MCF 10A (cell line): ENCODE measurements at regions not wholly inside any gene's neighbourhood (a gene's known extent, or its start where the extent isn't known, plus 50 kb on each side); places are given as distances from the start of the nearest gene placed in this dataset.

Experiments
- BruUV-seq: library from RNA; stranded (reverse); fragments of 400-500 nt; replicated peaks from 2 replicates; lab custom pipeline; 2021; lab: Mats Ljungman, UMichigan
- CTCF ChIA-PET: fragments of 300-600 bp; sonication (Branson Sonifier 250); formaldehyde crosslinking; extraction: SDS; loops from one replicate; lab custom pipeline; 2021; ENCODE audit warnings: antibody characterized with exemption, inconsistent platforms; lab: Yijun Ruan, JAX
- POLR2A ChIA-PET: fragments of 300-600, 350-650 bp; sonication (Branson Sonifier 250); formaldehyde crosslinking; extraction: SDS; loops from one replicate; lab custom pipeline; 2020; ENCODE audit warnings: antibody characterized with exemption, inconsistent platforms; lab: Yijun Ruan, JAX
- DNase-seq: peaks from one replicate; pipeline ENCODE4 v3.0.0-alpha.2; 2018; ENCODE audit not compliant: unreplicated experiment
- H3K27ac Mint-ChIP-seq: one replicate; pipeline ENCODE4 v1.8.0; 2022; ENCODE audit warnings: mild to moderate bottlenecking, low read depth, mixed read lengths; ENCODE audit not compliant: unreplicated experiment
- H3K27me3 Mint-ChIP-seq: one replicate; pipeline ENCODE4 v1.8.0; 2022; ENCODE audit warnings: mixed read lengths; ENCODE audit not compliant: insufficient read depth, unreplicated experiment
- H3K36me3 Mint-ChIP-seq: one replicate; pipeline ENCODE4 v1.8.0; 2022; ENCODE audit warnings: mild to moderate bottlenecking, moderate library complexity, mixed read lengths; ENCODE audit not compliant: insufficient read depth, unreplicated experiment
- H3K4me1 Mint-ChIP-seq: one replicate; pipeline ENCODE4 v1.8.0; 2022; ENCODE audit warnings: mixed read lengths; ENCODE audit not compliant: insufficient read depth, unreplicated experiment
- H3K4me3 Mint-ChIP-seq: one replicate; pipeline ENCODE4 v1.8.0; 2022; ENCODE audit warnings: mild to moderate bottlenecking, moderate library complexity, mixed read lengths; ENCODE audit not compliant: unreplicated experiment
- H3K9me3 Mint-ChIP-seq: one replicate; pipeline ENCODE4 v1.8.0; 2022; ENCODE audit warnings: mixed read lengths; ENCODE audit not compliant: unreplicated experiment
- intact Hi-C: fragments of 100-400 bp; cut with micrococcal nuclease; formaldehyde crosslinking; loops from 2 replicates; pipeline ENCODE4 v1.14.1; 2022
- TF ChIP-seq, protein P1 (sequence below): fragments of 200-600 bp; IDR thresholded peaks from one replicate; pipeline ENCODE4 v1.8.0; 2022; ENCODE audit warnings: antibody characterized with exemption, mild to moderate bottlenecking; ENCODE audit not compliant: unreplicated experiment

DNA sequence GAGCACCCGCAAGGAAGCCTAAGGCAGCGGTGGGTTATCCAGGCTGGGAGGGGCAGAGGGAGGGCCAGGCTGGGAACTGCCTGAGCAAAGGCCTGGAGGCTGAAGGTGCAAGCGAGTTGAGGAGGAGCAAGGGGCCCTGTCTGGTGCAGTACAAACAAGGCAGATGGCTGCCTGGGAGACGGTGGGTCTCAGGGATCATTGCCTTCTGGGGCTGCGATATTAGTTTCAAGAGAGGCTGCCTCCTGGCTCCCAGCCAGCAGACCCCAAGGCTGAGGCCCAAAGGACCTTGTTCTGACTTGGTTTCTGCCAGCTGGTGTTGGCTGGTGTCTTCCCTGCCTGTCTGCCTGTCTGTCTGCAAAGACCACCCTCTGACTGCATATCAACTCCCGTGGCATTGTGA, 154.0 kb downstream of the IRF8 start:
- H3K27ac Mint-ChIP-seq, result no peak overlapping the region
- BruUV-seq, result no TSS peak
- H3K36me3 Mint-ChIP-seq, result no peaks in the 10 kb centered on the region
- H3K4me3 Mint-ChIP-seq, result no peak overlapping the region
- H3K4me1 Mint-ChIP-seq, result no peaks in the 10 kb centered on the region
- no peak for DNase-seq
- ChIA-PET POLR2A (no interaction called here), CTCF (interaction anchor here (0.5 kb wide), 1 partner anchor 807 kb away, joined by 3 read pairs; no protein-coding TSS in a partner anchor)
- peaks cover 100% of the 10 kb centered on the region for H3K27me3 Mint-ChIP-seq
- no peaks in the 10 kb centered on the region for H3K9me3 Mint-ChIP-seq
- intact Hi-C loops, result no loop called here
- TF ChIP-seq, protein P1, sequence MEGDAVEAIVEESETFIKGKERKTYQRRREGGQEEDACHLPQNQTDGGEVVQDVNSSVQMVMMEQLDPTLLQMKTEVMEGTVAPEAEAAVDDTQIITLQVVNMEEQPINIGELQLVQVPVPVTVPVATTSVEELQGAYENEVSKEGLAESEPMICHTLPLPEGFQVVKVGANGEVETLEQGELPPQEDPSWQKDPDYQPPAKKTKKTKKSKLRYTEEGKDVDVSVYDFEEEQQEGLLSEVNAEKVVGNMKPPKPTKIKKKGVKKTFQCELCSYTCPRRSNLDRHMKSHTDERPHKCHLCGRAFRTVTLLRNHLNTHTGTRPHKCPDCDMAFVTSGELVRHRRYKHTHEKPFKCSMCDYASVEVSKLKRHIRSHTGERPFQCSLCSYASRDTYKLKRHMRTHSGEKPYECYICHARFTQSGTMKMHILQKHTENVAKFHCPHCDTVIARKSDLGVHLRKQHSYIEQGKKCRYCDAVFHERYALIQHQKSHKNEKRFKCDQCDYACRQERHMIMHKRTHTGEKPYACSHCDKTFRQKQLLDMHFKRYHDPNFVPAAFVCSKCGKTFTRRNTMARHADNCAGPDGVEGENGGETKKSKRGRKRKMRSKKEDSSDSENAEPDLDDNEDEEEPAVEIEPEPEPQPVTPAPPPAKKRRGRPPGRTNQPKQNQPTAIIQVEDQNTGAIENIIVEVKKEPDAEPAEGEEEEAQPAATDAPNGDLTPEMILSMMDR, result no peak

DNA sequence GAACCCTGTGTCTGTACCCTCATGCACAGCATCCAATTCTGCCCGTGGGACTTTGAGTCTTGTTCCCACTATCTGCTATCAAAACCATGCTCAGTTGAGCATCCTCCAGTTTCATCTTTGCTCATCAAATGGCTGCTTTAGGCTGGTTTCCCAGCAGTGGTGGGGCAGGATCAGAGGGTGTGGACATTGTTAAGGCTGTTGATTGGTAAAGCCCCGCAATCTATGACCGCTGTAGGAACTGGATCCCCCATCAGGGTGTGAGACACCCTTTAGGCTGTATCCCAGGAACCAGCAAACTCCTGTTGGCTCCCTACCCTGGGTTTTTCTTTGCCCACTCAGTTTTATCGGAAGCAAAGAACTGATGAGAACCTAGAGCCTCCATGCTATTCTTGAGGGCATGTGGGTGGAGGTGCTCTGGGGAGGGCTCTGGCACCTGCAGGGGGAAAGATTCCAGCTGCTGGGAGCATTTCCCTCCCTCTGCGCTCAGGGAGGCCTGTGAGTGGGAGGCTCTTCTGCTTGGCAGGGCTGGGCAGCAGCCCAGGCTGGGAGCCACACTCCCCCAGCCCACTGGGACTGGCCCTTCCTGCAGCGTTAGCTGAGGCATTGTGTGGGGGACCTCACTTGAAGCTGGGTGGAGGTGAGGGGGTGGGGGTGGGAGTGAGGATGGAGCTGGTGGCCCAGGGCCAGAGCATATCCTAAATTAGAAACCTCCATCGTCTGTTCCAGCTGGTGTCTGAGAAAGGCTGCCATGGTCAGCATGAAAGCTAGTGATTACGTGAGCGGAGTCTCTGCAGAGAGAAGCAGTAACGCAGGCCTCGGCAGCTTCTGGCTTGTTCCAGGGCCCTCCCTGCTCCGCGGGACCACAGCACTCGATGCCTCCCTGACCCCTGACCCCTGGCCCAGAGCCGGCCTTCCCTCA, 160.6 kb downstream of the IRF8 start:
- H3K9me3 Mint-ChIP-seq, result no peaks in the 10 kb centered on the region
- no peak for DNase-seq
- H3K4me3 Mint-ChIP-seq, result no peak overlapping the region
- no peaks in the 10 kb centered on the region for H3K36me3 Mint-ChIP-seq
- ChIA-PET POLR2A (no interaction called here), CTCF (interaction anchor here (0.6 kb wide), 1 partner anchor 461 kb away, joined by 3 read pairs; no protein-coding TSS in a partner anchor)
- H3K4me1 Mint-ChIP-seq, result no peaks in the 10 kb centered on the region
- no peak overlapping the region for H3K27ac Mint-ChIP-seq
- intact Hi-C loops, result no loop called here
- TF ChIP-seq, protein P1, result no peak
- no TSS peak for BruUV-seq
- H3K27me3 Mint-ChIP-seq, result peaks cover 89% of the 10 kb centered on the region

DNA sequence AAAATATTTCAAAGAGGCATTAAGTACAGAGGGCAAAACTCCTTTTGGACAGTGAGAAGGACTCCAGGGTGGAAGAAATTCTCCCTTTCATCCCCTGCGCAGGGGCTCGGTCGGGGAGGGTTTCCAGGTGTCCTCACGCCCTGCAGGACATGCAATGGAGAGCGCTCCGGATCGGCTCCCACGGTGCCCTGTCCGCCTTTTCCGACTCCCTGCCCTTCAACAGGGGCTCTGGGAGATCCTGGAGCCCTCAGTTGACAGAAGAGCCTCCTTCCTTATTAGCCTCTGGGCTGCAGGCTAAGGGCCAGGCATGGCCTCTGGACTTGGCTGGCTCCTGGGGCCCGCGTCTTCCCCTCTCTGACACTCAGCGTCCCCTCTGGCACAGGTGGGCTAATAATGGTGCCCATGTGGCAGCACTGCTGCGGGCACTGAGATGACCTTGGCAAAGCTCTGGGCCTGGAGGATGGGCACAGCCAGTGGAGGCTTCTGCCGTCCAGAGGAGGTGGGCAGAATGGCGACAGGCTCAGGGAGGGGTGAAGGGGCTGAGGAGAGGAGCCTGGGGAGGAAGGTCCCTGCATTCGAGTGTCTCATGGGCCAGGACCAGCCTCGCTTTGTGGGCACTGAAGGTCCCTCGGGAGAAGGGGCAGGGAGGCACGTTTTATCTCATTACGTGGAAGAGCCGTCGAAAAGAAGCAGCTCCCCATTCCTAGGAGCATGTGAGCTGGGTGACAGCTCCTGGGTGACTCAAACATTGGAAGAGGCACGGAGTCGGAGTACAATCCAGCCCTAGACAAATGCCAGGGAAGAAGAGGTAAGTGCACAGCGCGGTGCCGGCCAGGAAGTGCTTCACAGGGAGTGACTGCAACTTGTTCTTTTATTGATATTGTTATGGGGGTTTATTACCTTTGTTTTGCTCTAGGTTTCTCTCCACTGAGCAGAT, 161.7 kb downstream of the IRF8 start:
- DNase-seq, result no peak
- TF ChIP-seq, protein P1, result no peak
- H3K36me3 Mint-ChIP-seq, result no peaks in the 10 kb centered on the region
- BruUV-seq, result no TSS peak
- no peaks in the 10 kb centered on the region for H3K4me1 Mint-ChIP-seq
- ChIA-PET POLR2A (no interaction called here), CTCF (no interaction called here)
- H3K4me3 Mint-ChIP-seq, result no peak overlapping the region
- H3K27ac Mint-ChIP-seq, result no peak overlapping the region
- no peaks in the 10 kb centered on the region for H3K9me3 Mint-ChIP-seq
- H3K27me3 Mint-ChIP-seq, result peaks cover 77% of the 10 kb centered on the region
- intact Hi-C loops, result no loop called here

DNA sequence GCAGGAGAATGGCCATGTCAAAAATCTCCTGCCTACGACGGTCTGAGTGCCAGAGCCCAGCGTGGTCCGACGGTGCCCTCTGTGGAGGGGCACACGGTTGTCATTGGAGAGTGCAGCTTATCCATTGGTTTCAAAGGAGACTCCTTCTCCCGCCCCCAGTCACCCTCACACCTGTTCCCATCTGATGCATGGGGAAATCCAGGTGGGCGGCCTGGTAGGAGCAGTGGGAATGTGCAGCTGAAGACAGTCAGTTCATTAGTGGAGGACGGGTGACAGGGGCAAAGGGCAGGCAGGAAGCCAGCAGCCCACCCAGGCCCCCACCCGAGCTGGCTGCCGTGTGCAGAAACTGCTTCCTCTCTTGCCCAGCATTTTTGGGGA, 162.3 kb downstream of the IRF8 start:
- Mint-ChIP-seq H3K36me3 (no peaks in the 10 kb centered on the region), H3K27ac (no peak overlapping the region), H3K9me3 (no peaks in the 10 kb centered on the region), H3K4me1 (no peaks in the 10 kb centered on the region), H3K27me3 (peaks cover 71% of the 10 kb centered on the region), H3K4me3 (no peak overlapping the region)
- TF ChIP-seq, protein P1, result no peak
- POLR2A ChIA-PET, result no interaction called here
- no peak for DNase-seq
- no TSS peak for BruUV-seq
- intact Hi-C loops, result no loop called here
- CTCF ChIA-PET, result no interaction called here
